HepG2 (cell line): ENCODE measurements at regions not wholly inside any gene's neighbourhood (a gene's known extent, or its start where the extent isn't known, plus 50 kb on each side); places are given as distances from the start of the nearest gene placed in this dataset.

Source experiments
- BHLHE40 ChIP-seq: IDR thresholded peaks from 2 replicates; pipeline ENCODE4 v1.6.1; 2011; ENCODE audit warnings: low read length, improper control_type of control experiment
- CEBPB ChIP-seq: IDR thresholded peaks from 2 replicates; pipeline ENCODE4 v1.6.1; 2011; ENCODE audit warnings: low read depth, low read length, improper control_type of control experiment, borderline replicate concordance
- EP300 ChIP-seq, 3 experiments: sonication (generic) in 1 of 3; formaldehyde crosslinking in 1 of 3; IDR thresholded peaks; 2 replicates each; pipeline versions ENCODE4 v1.5.1 to v1.6.1; 2011 to 2020; ENCODE audit warnings: low read depth in 2 of 3, low read length in 2 of 3, borderline replicate concordance in 1 of 3, improper control_type of control experiment in 1 of 3, mild to moderate bottlenecking in 1 of 3, missing genetic modification reagents in 1 of 3, moderate library complexity in 1 of 3
- FOXO1 ChIP-seq: sonication (generic); formaldehyde crosslinking; IDR thresholded peaks from 2 replicates; pipeline ENCODE4 v1.4.0; 2020; ENCODE audit warnings: missing genetic modification reagents
- FOXP1 ChIP-seq, 2 experiments: fragments of 450-650 bp in 1 of 2; IDR thresholded peaks; 2 replicates each; pipeline ENCODE4 v1.6.1; 2017 to 2018; ENCODE audit warnings: antibody characterized with exemption in 1 of 2
- GABPB1 ChIP-seq: IDR thresholded peaks from 2 replicates; pipeline ENCODE4 v1.6.1; 2016; ENCODE audit warnings: mild to moderate bottlenecking, missing genetic modification reagents, moderate library complexity, missing compliant biosample characterization
- MAZ ChIP-seq, 2 experiments: sonication (generic) in 1 of 2; formaldehyde crosslinking in 1 of 2; IDR thresholded peaks; 2 replicates each; pipeline versions ENCODE4 v1.5.0 to v1.6.1; 2012 to 2020; ENCODE audit warnings: low read depth in 2 of 2, mild to moderate bottlenecking in 2 of 2, borderline replicate concordance in 1 of 2, improper control_type of control experiment in 1 of 2, low read length in 1 of 2, missing genetic modification reagents in 1 of 2, moderate library complexity in 1 of 2
- TRIM24 ChIP-seq: sonication (generic); formaldehyde crosslinking; IDR thresholded peaks from 2 replicates; pipeline ENCODE4 v1.8.0; 2022; ENCODE audit warnings: mild to moderate bottlenecking, missing genetic modification reagents
- ZBTB39 ChIP-seq: sonication (generic); formaldehyde crosslinking; IDR thresholded peaks from 2 replicates; pipeline ENCODE4 v1.5.0; 2020; ENCODE audit warnings: missing genetic modification reagents
- ZMYM3 ChIP-seq: sonication (generic); formaldehyde crosslinking; IDR thresholded peaks from 2 replicates; pipeline ENCODE4 v1.5.1; 2020; ENCODE audit warnings: mild to moderate bottlenecking, missing genetic modification reagents
- ZNF317 ChIP-seq: sonication (generic); formaldehyde crosslinking; IDR thresholded peaks from 2 replicates; pipeline ENCODE4 v1.5.0; 2020; ENCODE audit warnings: mild to moderate bottlenecking, missing genetic modification reagents
- ZNF33B ChIP-seq: sonication (generic); formaldehyde crosslinking; IDR thresholded peaks from 2 replicates; pipeline ENCODE4 v1.5.1; 2020; ENCODE audit warnings: mild to moderate bottlenecking, missing genetic modification reagents
- ZNF446 ChIP-seq: sonication (generic); formaldehyde crosslinking; IDR thresholded peaks from 2 replicates; pipeline ENCODE4 v1.5.0; 2020; ENCODE audit warnings: mild to moderate bottlenecking, missing genetic modification reagents
- ZNF614 ChIP-seq: IDR thresholded peaks from 2 replicates; pipeline ENCODE4 v1.6.1; 2018; ENCODE audit warnings: missing biosample characterization, missing genetic modification reagents, inconsistent platforms, borderline replicate concordance
- TF ChIP-seq, protein P1 (sequence below): IDR thresholded peaks from 2 replicates; pipeline ENCODE4 v1.6.1; 2016
- TF ChIP-seq, protein P2 (sequence below): sonication (generic); formaldehyde crosslinking; IDR thresholded peaks from 2 replicates; pipeline ENCODE4 v1.4.0; 2020; ENCODE audit warnings: missing genetic modification reagents
- TF ChIP-seq, protein P3 (sequence below): IDR thresholded peaks from 2 replicates; pipeline ENCODE4 v1.6.1; 2012; ENCODE audit warnings: low read depth, low read length, improper control_type of control experiment
- TF ChIP-seq, protein P4 (sequence below): sonication (generic); formaldehyde crosslinking; IDR thresholded peaks from 2 replicates; pipeline ENCODE4 v1.9.0; 2021; ENCODE audit warnings: missing genetic modification reagents, borderline replicate concordance

DNA sequence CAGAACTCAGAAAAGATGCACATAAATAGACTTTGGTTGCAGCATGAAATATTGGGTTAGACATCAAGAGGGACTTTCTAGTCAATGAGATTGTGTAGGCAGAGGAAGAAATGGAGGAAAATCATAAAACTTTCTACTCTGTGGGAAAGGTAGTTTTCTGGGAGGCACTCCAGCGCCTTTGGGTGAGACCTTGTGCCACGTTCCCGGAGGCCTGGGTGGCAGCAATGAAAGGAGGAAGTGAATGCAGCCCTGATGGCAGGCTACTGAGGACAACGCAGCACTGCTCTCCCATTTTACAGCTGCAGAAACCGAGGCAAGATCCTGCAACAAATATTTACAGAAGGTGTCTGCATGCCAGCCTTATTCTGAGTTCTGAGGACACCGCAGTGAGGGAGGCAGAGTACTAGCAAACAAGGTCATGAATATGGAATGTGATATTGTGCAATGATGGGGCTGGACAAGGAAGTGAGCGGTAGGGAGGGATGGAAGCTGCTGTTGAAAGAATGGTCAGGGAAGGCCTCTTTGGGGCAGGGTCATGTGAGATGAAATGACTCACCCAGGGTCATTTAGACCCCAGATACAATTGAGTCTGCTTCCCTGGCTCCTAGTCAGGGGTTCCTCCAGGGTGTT is 159.1 kb downstream of the TFAP2C start (continued):
- TF ChIP-seq, protein P1, sequence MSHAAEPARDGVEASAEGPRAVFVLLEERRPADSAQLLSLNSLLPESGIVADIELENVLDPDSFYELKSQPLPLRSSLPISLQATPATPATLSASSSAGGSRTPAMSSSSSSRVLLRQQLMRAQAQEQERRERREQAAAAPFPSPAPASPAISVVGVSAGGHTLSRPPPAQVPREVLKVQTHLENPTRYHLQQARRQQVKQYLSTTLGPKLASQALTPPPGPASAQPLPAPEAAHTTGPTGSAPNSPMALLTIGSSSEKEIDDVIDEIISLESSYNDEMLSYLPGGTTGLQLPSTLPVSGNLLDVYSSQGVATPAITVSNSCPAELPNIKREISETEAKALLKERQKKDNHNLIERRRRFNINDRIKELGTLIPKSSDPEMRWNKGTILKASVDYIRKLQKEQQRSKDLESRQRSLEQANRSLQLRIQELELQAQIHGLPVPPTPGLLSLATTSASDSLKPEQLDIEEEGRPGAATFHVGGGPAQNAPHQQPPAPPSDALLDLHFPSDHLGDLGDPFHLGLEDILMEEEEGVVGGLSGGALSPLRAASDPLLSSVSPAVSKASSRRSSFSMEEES (CRISPR knock-in tag): peak; percentile 66; the same call in 1 of the 2 replicates
- no peak for TF ChIP-seq ZNF317 (CRISPR knock-in tag)
- TF ChIP-seq ZNF446 (CRISPR knock-in tag): no peak
- TF ChIP-seq ZBTB39 (CRISPR knock-in tag): peak; percentile 94
- TF ChIP-seq GABPB1: peak; percentile 52; the same call in 1 of the 2 replicates
- 0 out of 2 replicates have a peak, but pooled peaks have one; percentile 55 for TF ChIP-seq ZNF614 (CRISPR knock-in tag)
- TF ChIP-seq BHLHE40: peak; percentile 77
- TF ChIP-seq ZNF33B: no peak
- no peak for TF ChIP-seq FOXP1 (IDR thresholded peaks at IDR 0.05)
- peak; percentile 86 for TF ChIP-seq FOXP1 (CRISPR knock-in tag; IDR thresholded peaks at IDR 0.05)
- peak; percentile 100 for TF ChIP-seq CEBPB
- TF ChIP-seq EP300 (IDR thresholded peaks at IDR 0.05; ENCODE audit: low read depth in 2 of 2, low read length in 2 of 2): peak; percentile 72 to 83; a peak in 3 of 4 replicates
- peak; percentile 83 for TF ChIP-seq EP300 (CRISPR knock-in tag; IDR thresholded peaks at IDR 0.05; ENCODE audit: borderline replicate concordance)
- TF ChIP-seq, protein P2, sequence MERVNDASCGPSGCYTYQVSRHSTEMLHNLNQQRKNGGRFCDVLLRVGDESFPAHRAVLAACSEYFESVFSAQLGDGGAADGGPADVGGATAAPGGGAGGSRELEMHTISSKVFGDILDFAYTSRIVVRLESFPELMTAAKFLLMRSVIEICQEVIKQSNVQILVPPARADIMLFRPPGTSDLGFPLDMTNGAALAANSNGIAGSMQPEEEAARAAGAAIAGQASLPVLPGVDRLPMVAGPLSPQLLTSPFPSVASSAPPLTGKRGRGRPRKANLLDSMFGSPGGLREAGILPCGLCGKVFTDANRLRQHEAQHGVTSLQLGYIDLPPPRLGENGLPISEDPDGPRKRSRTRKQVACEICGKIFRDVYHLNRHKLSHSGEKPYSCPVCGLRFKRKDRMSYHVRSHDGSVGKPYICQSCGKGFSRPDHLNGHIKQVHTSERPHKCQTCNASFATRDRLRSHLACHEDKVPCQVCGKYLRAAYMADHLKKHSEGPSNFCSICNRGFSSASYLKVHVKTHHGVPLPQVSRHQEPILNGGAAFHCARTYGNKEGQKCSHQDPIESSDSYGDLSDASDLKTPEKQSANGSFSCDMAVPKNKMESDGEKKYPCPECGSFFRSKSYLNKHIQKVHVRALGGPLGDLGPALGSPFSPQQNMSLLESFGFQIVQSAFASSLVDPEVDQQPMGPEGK (CRISPR knock-in tag): peak; percentile 31; the same call in 1 of the 2 replicates
- TF ChIP-seq TRIM24 (CRISPR knock-in tag): peak; percentile 63; the same call in 1 of the 2 replicates
- TF ChIP-seq ZMYM3 (CRISPR knock-in tag): peak; percentile 95
- peak; percentile 83; the same call in 1 of the 2 replicates for TF ChIP-seq MAZ (IDR thresholded peaks at IDR 0.05; ENCODE audit: borderline replicate concordance, low read depth, low read length)
- TF ChIP-seq MAZ (CRISPR knock-in tag; IDR thresholded peaks at IDR 0.05; ENCODE audit: low read depth): no peak
- TF ChIP-seq, protein P3, sequence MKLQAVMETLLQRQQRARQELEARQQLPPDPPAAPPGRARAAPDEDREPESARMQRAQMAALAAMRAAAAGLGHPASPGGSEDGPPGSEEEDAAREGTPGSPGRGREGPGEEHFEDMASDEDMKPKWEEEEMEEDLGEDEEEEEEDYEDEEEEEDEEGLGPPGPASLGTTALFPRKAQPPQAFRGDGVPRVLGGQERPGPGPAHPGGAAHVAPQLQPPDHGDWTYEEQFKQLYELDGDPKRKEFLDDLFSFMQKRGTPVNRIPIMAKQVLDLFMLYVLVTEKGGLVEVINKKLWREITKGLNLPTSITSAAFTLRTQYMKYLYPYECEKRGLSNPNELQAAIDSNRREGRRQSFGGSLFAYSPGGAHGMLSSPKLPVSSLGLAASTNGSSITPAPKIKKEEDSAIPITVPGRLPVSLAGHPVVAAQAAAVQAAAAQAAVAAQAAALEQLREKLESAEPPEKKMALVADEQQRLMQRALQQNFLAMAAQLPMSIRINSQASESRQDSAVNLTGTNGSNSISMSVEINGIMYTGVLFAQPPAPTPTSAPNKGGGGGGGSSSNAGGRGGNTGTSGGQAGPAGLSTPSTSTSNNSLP: peak; percentile 60; the same call in 1 of the 2 replicates
- TF ChIP-seq, protein P4, sequence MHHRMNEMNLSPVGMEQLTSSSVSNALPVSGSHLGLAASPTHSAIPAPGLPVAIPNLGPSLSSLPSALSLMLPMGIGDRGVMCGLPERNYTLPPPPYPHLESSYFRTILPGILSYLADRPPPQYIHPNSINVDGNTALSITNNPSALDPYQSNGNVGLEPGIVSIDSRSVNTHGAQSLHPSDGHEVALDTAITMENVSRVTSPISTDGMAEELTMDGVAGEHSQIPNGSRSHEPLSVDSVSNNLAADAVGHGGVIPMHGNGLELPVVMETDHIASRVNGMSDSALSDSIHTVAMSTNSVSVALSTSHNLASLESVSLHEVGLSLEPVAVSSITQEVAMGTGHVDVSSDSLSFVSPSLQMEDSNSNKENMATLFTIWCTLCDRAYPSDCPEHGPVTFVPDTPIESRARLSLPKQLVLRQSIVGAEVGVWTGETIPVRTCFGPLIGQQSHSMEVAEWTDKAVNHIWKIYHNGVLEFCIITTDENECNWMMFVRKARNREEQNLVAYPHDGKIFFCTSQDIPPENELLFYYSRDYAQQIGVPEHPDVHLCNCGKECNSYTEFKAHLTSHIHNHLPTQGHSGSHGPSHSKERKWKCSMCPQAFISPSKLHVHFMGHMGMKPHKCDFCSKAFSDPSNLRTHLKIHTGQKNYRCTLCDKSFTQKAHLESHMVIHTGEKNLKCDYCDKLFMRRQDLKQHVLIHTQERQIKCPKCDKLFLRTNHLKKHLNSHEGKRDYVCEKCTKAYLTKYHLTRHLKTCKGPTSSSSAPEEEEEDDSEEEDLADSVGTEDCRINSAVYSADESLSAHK (CRISPR knock-in tag): no peak
- TF ChIP-seq FOXO1 (CRISPR knock-in tag): peak; percentile 23; the same call in 1 of the 2 replicates
